ENCODE measurements at regions not wholly inside any gene's neighbourhood (a gene's known extent, or its start where the extent isn't known, plus 50 kb on each side); places are given as distances from the start of the nearest gene placed in this dataset.

DNA sequence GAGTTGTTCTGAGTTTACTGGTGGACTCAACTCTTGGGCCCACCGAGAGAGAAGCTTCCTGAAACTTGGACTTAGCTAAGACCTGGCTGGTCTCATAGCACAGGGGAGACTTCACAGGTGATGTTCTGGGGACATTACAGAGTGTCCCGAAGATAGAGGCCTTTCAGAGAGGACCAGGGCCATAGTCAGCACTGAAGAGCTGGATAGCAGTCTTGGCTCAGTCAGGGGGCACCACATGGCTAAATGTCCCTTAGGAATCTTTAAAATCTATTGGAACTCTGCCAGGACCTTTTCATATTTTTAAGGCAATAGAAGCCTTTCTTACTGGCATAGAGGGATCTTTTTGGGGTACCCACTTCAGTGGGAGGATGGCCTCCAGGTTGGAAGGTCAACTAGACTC is 59.8 kb upstream of the CPLX2 start:
- Histone ChIP-seq H3K9ac (replicated peaks in 1 of 4; ENCODE audit: extremely low read depth in 1 of 4, low read depth in 3 of 4, low read length in 3 of 4) (no peak overlapping the region), H3K4me1 (replicated peaks in 1 of 4; ENCODE audit: control insufficient read depth in 3 of 4, insufficient read depth in 4 of 4, low read length in 3 of 4) (peaks cover 0 to 7% (median 4%) of the 10 kb centered on the region in 4 experiments; a peak in 2 of 7 replicates), H2BK120ac (replicated peaks; ENCODE audit: low read depth, low read length) (no peak overlapping the region), H3K23me2 (ENCODE audit: low read depth, low read length) (no peaks in the 10 kb centered on the region), H2BK12ac (ENCODE audit: low read depth, low read length) (no peak overlapping the region), H3K27ac (ENCODE audit: low read depth, low read length) (no peak overlapping the region), H3K4ac (replicated peaks; ENCODE audit: insufficient read length, low read depth, low read length) (no peak overlapping the region), H3K27me3 (replicated peaks in 1 of 4; ENCODE audit: control insufficient read depth in 3 of 4, extremely low read depth in 1 of 4, insufficient read depth in 3 of 4, low read length in 3 of 4) (no peaks in the 10 kb centered on the region), H4K91ac (replicated peaks; ENCODE audit: insufficient read length, low read length) (no peak overlapping the region), H4K20me1 (replicated peaks in 1 of 2; ENCODE audit: control insufficient read depth in 1 of 2, insufficient read depth in 2 of 2, low read length in 2 of 2) (no peaks in the 10 kb centered on the region), H3K79me1 (ENCODE audit: low read depth, low read length) (no peaks in the 10 kb centered on the region), H3K4me3 (ENCODE audit: extremely low read depth in 1 of 4, insufficient read depth in 2 of 4, low read depth in 3 of 4, low read length in 4 of 4) (no peak overlapping the region), H3K14ac (ENCODE audit: insufficient read length) (no peak overlapping the region), H2BK5ac (ENCODE audit: low read depth, low read length) (no peak overlapping the region), H4K5ac (ENCODE audit: insufficient read length, low read depth, low read length) (no peak overlapping the region), H2BK20ac (ENCODE audit: low read length) (no peak overlapping the region), H3K9me3 (ENCODE audit: insufficient read depth in 2 of 2, low read depth in 1 of 2, low read length in 1 of 2) (no peaks in the 10 kb centered on the region), H4K8ac (ENCODE audit: extremely low read depth, insufficient read depth, low read length) (no peak overlapping the region), H3K56ac (replicated peaks; ENCODE audit: insufficient read length, low read depth, low read length) (no peak overlapping the region), H3K79me2 (ENCODE audit: control insufficient read depth in 1 of 2, insufficient read depth in 2 of 2, low read length in 2 of 2) (no peaks in the 10 kb centered on the region), H3K36me3 (ENCODE audit: control insufficient read depth in 2 of 4, insufficient read depth in 4 of 4, low read length in 3 of 4) (no peaks in the 10 kb centered on the region), H2AFZ (ENCODE audit: low read length) (no peak overlapping the region), H3K18ac (ENCODE audit: extremely low read depth, low read length) (no peak overlapping the region), H2AK5ac (ENCODE audit: low read depth, low read length) (no peak overlapping the region), H3K23ac (ENCODE audit: insufficient read length) (no peak overlapping the region), H3K4me2 (ENCODE audit: insufficient read depth in 1 of 2, low read depth in 2 of 2, low read length in 2 of 2) (no peak overlapping the region), H2BK15ac (ENCODE audit: low read length) (no peak overlapping the region)
- ChIA-PET POLR2A (ENCODE audit: partially characterized antibody) (interaction anchor here (1.1 kb wide), 1 partner anchor 9 kb away, joined by 3 read pairs; no protein-coding TSS in a partner anchor), CTCF (ENCODE audit: partially characterized antibody) (interaction anchor here (0.6 to 3.0 kb wide), 5 partner anchors 27 to 82 kb away, joined by 3 to 18 read pairs (median 3); partner anchors contain the start of gene CPLX2)
- DNase-seq (ENCODE audit: low read depth in 1 of 2, low spot score in 2 of 2) = no peak
- TF ChIP-seq, protein P1, sequence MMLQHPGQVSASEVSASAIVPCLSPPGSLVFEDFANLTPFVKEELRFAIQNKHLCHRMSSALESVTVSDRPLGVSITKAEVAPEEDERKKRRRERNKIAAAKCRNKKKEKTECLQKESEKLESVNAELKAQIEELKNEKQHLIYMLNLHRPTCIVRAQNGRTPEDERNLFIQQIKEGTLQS (IDR thresholded peaks at IDR 0.05; ENCODE audit: insufficient read depth, low read depth, low read length) = no peak
- TF ChIP-seq ZNF274 (IDR thresholded peaks at IDR 0.05; ENCODE audit: borderline replicate concordance, extremely low read depth, low read length) = no peak
- TF ChIP-seq JUND (IDR thresholded peaks at IDR 0.05; ENCODE audit: low read length) = no peak
- TF ChIP-seq NRF1 (IDR thresholded peaks at IDR 0.05; ENCODE audit: low read depth, low read length) = no peak
- TF ChIP-seq FOSL1 (IDR thresholded peaks at IDR 0.05; ENCODE audit: insufficient read depth, low read depth, low read length) = no peak
- no peak for TF ChIP-seq BACH1 (IDR thresholded peaks at IDR 0.05; ENCODE audit: low read length)
- no peak for TF ChIP-seq TBP (IDR thresholded peaks at IDR 0.05; ENCODE audit: low read depth, low read length)
- TF ChIP-seq POLR2AphosphoS5 (IDR thresholded peaks at IDR 0.05; ENCODE audit: low read depth, low read length) = no peak
- no peak for TF ChIP-seq TAF1 (IDR thresholded peaks at IDR 0.05; ENCODE audit: low read depth, low read length)
- no peak for TF ChIP-seq BRCA1 (IDR thresholded peaks at IDR 0.05; ENCODE audit: low read depth, low read length)
- WGBS, 2 experiments (ENCODE audit: extremely low coverage in 1 of 2, insufficient coverage in 1 of 2, insufficient read length in 1 of 2, insufficient replicate concordance in 2 of 2, low coverage in 1 of 2, low lambda C conversion rate in 2 of 2, missing lambda C conversion rate in 1 of 2) = 94% methylated on average over 2 of the region's 2 CpGs; no CpG with 5 or more reads in 1 of the 2 experiments
- no peak for FAIRE-seq
